Lower leg skin (tissue), 4 donors: ENCODE measurements at regions not wholly inside any gene's neighbourhood (a gene's known extent, or its start where the extent isn't known, plus 50 kb on each side); places are given as distances from the start of the nearest gene placed in this dataset.

Experiments
- DNase-seq, 2 donors: peaks; one replicate each; pipeline ENCODE4 v3.0.0-alpha.2; 2019; ENCODE audit warnings: low spot score in 2 of 2
- H3K4me3 ChIP-seq: fragments of 200-600 bp; sonication (generic); 2 replicates; pipeline ENCODE4 v1.5.1; 2017; ENCODE audit warnings: mild to moderate bottlenecking, low read depth; ENCODE audit not compliant: poor library complexity, severe bottlenecking
- CTCF ChIP-seq, 3 donors: fragments of 450-650 bp; IDR thresholded peaks; one replicate each; pipeline ENCODE4 v1.5.1; 2016; ENCODE audit warnings: antibody characterized with exemption in 3 of 3, mild to moderate bottlenecking in 3 of 3, moderate library complexity in 2 of 3
- POLR2A ChIP-seq, 2 donors: fragments of 450-650 bp; IDR thresholded peaks; one replicate each; pipeline ENCODE4 v1.6.1; 2016 to 2017; ENCODE audit warnings: antibody characterized with exemption in 2 of 2, mild to moderate bottlenecking in 1 of 2, moderate library complexity in 1 of 2
- WGBS, 2 donors: methylation state at CpG; one replicate each; pipeline ENCODE4 v1.1.5; 2018; 5-methylcytosine and 5-hydroxymethylcytosine counted together
- intact Hi-C: fragments of 100-400 bp; cut with DNase I; formaldehyde crosslinking; loops from one replicate; pipeline ENCODE4 v1.15.0; 2023; ENCODE audit warnings: low total_unique reads

GRCh38 chr2:216927163-216927562 lies 67.3 kb upstream of the TNP1 start:
- no peak overlapping the region for H3K4me3 ChIP-seq
- no peak for DNase-seq
- 79 to 80% methylated on average over 5 of the region's 5 CpGs for WGBS, 2 donors
- TF ChIP-seq POLR2A (IDR thresholded peaks at IDR 0.05) (no peak), CTCF (IDR thresholded peaks at IDR 0.05) (no peak)
- intact Hi-C loops = no loop called here

- TF ChIP-seq POLR2A (IDR thresholded peaks at IDR 0.05) = no peak
- no peak for TF ChIP-seq CTCF (IDR thresholded peaks at IDR 0.05)
- no peak for DNase-seq
- 93 to 96% methylated on average over 6 of the region's 6 CpGs for WGBS, 2 donors
These were observed 65.9 kb upstream of the TNP1 start for GRCh38 chr2:216925636-216926366.

GRCh38 chr2:216925006-216925405 lies 65.1 kb upstream of the TNP1 start:
- intact Hi-C loops = no loop called here
- WGBS, 2 donors = 95 to 97% methylated on average over 4 of the region's 4 CpGs
- DNase-seq = no peak
- TF ChIP-seq POLR2A (IDR thresholded peaks at IDR 0.05) = no peak
- no peak for TF ChIP-seq CTCF (IDR thresholded peaks at IDR 0.05)
- H3K4me3 ChIP-seq = no peak overlapping the region

More at GRCh38 chr2:216925636-216926366, 65.9 kb upstream of the TNP1 start:
- intact Hi-C loops = no loop called here
- H3K4me3 ChIP-seq = no peak overlapping the region

- 90 to 91% methylated on average over 3 of the region's 3 CpGs for WGBS, 2 donors
- DNase-seq = no peak
- intact Hi-C loops = no loop called here
- TF ChIP-seq CTCF (IDR thresholded peaks at IDR 0.05) (no peak), POLR2A (IDR thresholded peaks at IDR 0.05) (no peak)
- H3K4me3 ChIP-seq = no peak overlapping the region
These were observed 63.8 kb upstream of the TNP1 start for GRCh38 chr2:216923706-216924105.

GRCh38 chr2:216922175-216922780 lies 62.4 kb upstream of the TNP1 start:
- no peak for DNase-seq
- TF ChIP-seq CTCF (IDR thresholded peaks at IDR 0.05) (no peak), POLR2A (IDR thresholded peaks at IDR 0.05) (no peak)
- no peak overlapping the region for H3K4me3 ChIP-seq
- intact Hi-C loops = no loop called here
- WGBS, 2 donors = 70 to 75% methylated on average over 6 of the region's 6 CpGs
